Chondrocyte (in vitro differentiated cells): ENCODE measurements at regions not wholly inside any gene's neighbourhood (a gene's known extent, or its start where the extent isn't known, plus 50 kb on each side); places are given as distances from the start of the nearest gene placed in this dataset.

Experiments
- DNase-seq: peaks from one replicate; pipeline ENCODE4 v3.0.0; 2021; ENCODE audit warnings: mixed read lengths, low spot score
- H3K27ac Mint-ChIP-seq: one replicate; pipeline ENCODE4 v1.8.0; 2021; ENCODE audit warnings: mild to moderate bottlenecking, moderate library complexity, mixed read lengths; ENCODE audit not compliant: unreplicated experiment
- H3K27me3 Mint-ChIP-seq: 2 replicates; pipeline ENCODE4 v1.8.0; 2021; ENCODE audit warnings: low read depth, mixed read lengths
- H3K36me3 Mint-ChIP-seq: 2 replicates; pipeline ENCODE4 v1.8.0; 2021; ENCODE audit warnings: low read depth, mixed read lengths
- H3K4me1 Mint-ChIP-seq: 2 replicates; pipeline ENCODE4 v1.8.0; 2021; ENCODE audit warnings: low read depth, mild to moderate bottlenecking, mixed read lengths
- H3K4me3 Mint-ChIP-seq: one replicate; pipeline ENCODE4 v1.8.0; 2021; ENCODE audit warnings: mild to moderate bottlenecking, moderate library complexity, mixed read lengths; ENCODE audit not compliant: unreplicated experiment
- H3K9me3 Mint-ChIP-seq: 2 replicates; pipeline ENCODE4 v1.8.0; 2021; ENCODE audit warnings: low read depth, mixed read lengths
- CTCF ChIP-seq: fragments of 200-600 bp; sonication (generic); IDR thresholded peaks from 2 replicates; pipeline ENCODE4 v1.5.0; 2021; ENCODE audit warnings: antibody characterized with exemption, mild to moderate bottlenecking, moderate library complexity

- Mint-ChIP-seq H3K9me3 (peaks cover 21% of the 10 kb centered on the region), H3K4me3 (no peak overlapping the region), H3K27me3 (peaks cover 58% of the 10 kb centered on the region), H3K36me3 (peaks cover 2% of the 10 kb centered on the region), H3K4me1 (no peaks in the 10 kb centered on the region), H3K27ac (no peak overlapping the region)
- no peak for DNase-seq
- TF ChIP-seq CTCF = no peak
Observed at GRCh38 chr10:2856598-2856997, 210.8 kb upstream of the PFKP start.

GRCh38 chr10:2852574-2853323 lies 214.6 kb upstream of the PFKP start:
- no peak for TF ChIP-seq CTCF
- H3K9me3 Mint-ChIP-seq = peaks cover 3% of the 10 kb centered on the region
- H3K4me1 Mint-ChIP-seq = no peaks in the 10 kb centered on the region
- no peak overlapping the region for H3K27ac Mint-ChIP-seq
- H3K4me3 Mint-ChIP-seq = no peak overlapping the region
- no peak for DNase-seq
- no peaks in the 10 kb centered on the region for H3K36me3 Mint-ChIP-seq
- peaks cover 36% of the 10 kb centered on the region for H3K27me3 Mint-ChIP-seq

GRCh38 chr10:2851566-2851965 lies 215.8 kb upstream of the PFKP start:
- no peak for TF ChIP-seq CTCF
- H3K27ac Mint-ChIP-seq = no peak overlapping the region
- H3K36me3 Mint-ChIP-seq = no peaks in the 10 kb centered on the region
- no peaks in the 10 kb centered on the region for H3K9me3 Mint-ChIP-seq
- peaks cover 6% of the 10 kb centered on the region for H3K4me1 Mint-ChIP-seq
- no peak for DNase-seq
- no peak overlapping the region for H3K4me3 Mint-ChIP-seq
- peaks cover 29% of the 10 kb centered on the region for H3K27me3 Mint-ChIP-seq

GRCh38 chr10:2850202-2850601 lies 217.1 kb upstream of the PFKP start:
- Mint-ChIP-seq H3K4me3 (no peak overlapping the region), H3K27ac (no peak overlapping the region), H3K9me3 (no peaks in the 10 kb centered on the region), H3K4me1 (peaks cover 6% of the 10 kb centered on the region), H3K27me3 (peaks cover 20% of the 10 kb centered on the region), H3K36me3 (no peaks in the 10 kb centered on the region)
- no peak for TF ChIP-seq CTCF
- no peak for DNase-seq

GRCh38 chr10:2844925-2845324 lies 222.4 kb upstream of the PFKP start:
- H3K4me1 Mint-ChIP-seq = peaks cover 6% of the 10 kb centered on the region
- H3K36me3 Mint-ChIP-seq = peaks cover 2% of the 10 kb centered on the region

More at GRCh38 chr10:2844925-2845324, 222.4 kb upstream of the PFKP start:
- H3K4me3 Mint-ChIP-seq = no peak overlapping the region
- peaks cover 5% of the 10 kb centered on the region for H3K9me3 Mint-ChIP-seq
- no peak for DNase-seq
- no peaks in the 10 kb centered on the region for H3K27me3 Mint-ChIP-seq
- no peak overlapping the region for H3K27ac Mint-ChIP-seq
- no peak for TF ChIP-seq CTCF
